RWPE2 (cell line): ENCODE measurements at regions not wholly inside any gene's neighbourhood (a gene's known extent, or its start where the extent isn't known, plus 50 kb on each side); places are given as distances from the start of the nearest gene placed in this dataset.

Source experiments
- ATAC-seq: fragments of 200-7000 bp; cut with Tn5 transposase; 3 replicates; pipeline ENCODE4 v1.9.1; 2021; ENCODE audit warnings: low read depth
- DNase-seq: peaks from one replicate; pipeline ENCODE4 v3.0.0-alpha.2; 2020; ENCODE audit warnings: low spot score
- H3K27ac ChIP-seq: fragments of 450-650 bp; 2 replicates; pipeline ENCODE4 v1.5.1; 2017; ENCODE audit warnings: mild to moderate bottlenecking; ENCODE audit not compliant: poor library complexity, severe bottlenecking
- H3K27me3 ChIP-seq: fragments of 250-450 bp; sonication (Bioruptor Pico); 2 replicates; pipeline ENCODE4 v1.5.1; 2021; ENCODE audit warnings: mild to moderate bottlenecking, moderate library complexity; ENCODE audit not compliant: insufficient read depth, poor library complexity, severe bottlenecking
- H3K36me3 ChIP-seq: fragments of 250-450 bp; sonication (Bioruptor Pico); 2 replicates; pipeline ENCODE4 v1.5.1; 2020; ENCODE audit warnings: low read depth, mild to moderate bottlenecking, moderate library complexity
- H3K4me1 ChIP-seq: fragments of 250-450 bp; sonication (Bioruptor Pico); 2 replicates; pipeline ENCODE4 v1.5.1; 2021; ENCODE audit warnings: mild to moderate bottlenecking, moderate library complexity; ENCODE audit not compliant: insufficient read depth, poor library complexity, severe bottlenecking
- H3K4me3 ChIP-seq: fragments of 250-450 bp; sonication (Bioruptor Pico); 2 replicates; pipeline ENCODE4 v1.5.1; 2021; ENCODE audit warnings: mild to moderate bottlenecking, moderate library complexity; ENCODE audit not compliant: severe bottlenecking
- H3K9me3 ChIP-seq: fragments of 250-450 bp; sonication (Bioruptor Pico); 2 replicates; pipeline ENCODE4 v1.5.1; 2021; ENCODE audit warnings: mild to moderate bottlenecking, moderate library complexity; ENCODE audit not compliant: severe bottlenecking
- CTCF ChIP-seq: fragments of 450-650 bp; IDR thresholded peaks from one replicate; pipeline ENCODE4 v1.5.1; 2017; ENCODE audit warnings: mild to moderate bottlenecking, moderate library complexity; ENCODE audit not compliant: poor library complexity, severe bottlenecking

GRCh38 chr3:20490996-20491395 is 305.0 kb upstream of the SGO1 start:
- no peak overlapping the region for H3K27ac ChIP-seq
- TF ChIP-seq CTCF, result no peak
- no peak for ATAC-seq
- no peaks in the 10 kb centered on the region for H3K4me1 ChIP-seq
- no peaks in the 10 kb centered on the region for H3K9me3 ChIP-seq
- H3K36me3 ChIP-seq, result no peaks in the 10 kb centered on the region
- no peak overlapping the region for H3K4me3 ChIP-seq
- no peak for DNase-seq
- no peaks in the 10 kb centered on the region for H3K27me3 ChIP-seq

- H3K4me3 ChIP-seq, result no peak overlapping the region
- H3K36me3 ChIP-seq, result no peaks in the 10 kb centered on the region
- no peak for TF ChIP-seq CTCF
- ATAC-seq (no peak), DNase-seq (no peak)
- H3K27ac ChIP-seq, result no peak overlapping the region
- H3K4me1 ChIP-seq, result no peaks in the 10 kb centered on the region
- no peaks in the 10 kb centered on the region for H3K27me3 ChIP-seq
- no peaks in the 10 kb centered on the region for H3K9me3 ChIP-seq
Measured at GRCh38 chr3:20488151-20488550, 302.1 kb upstream of the SGO1 start.

GRCh38 chr3:20484126-20484525 is 298.1 kb upstream of the SGO1 start:
- no peak for DNase-seq
- no peaks in the 10 kb centered on the region for H3K27me3 ChIP-seq
- no peaks in the 10 kb centered on the region for H3K4me1 ChIP-seq
- H3K36me3 ChIP-seq, result no peaks in the 10 kb centered on the region
- no peak for TF ChIP-seq CTCF
- no peak overlapping the region for H3K4me3 ChIP-seq
- peaks cover 3% of the 10 kb centered on the region for H3K9me3 ChIP-seq
- ATAC-seq, result no peak
- no peak overlapping the region for H3K27ac ChIP-seq

GRCh38 chr3:20482350-20482749 is 296.3 kb upstream of the SGO1 start:
- no peaks in the 10 kb centered on the region for H3K36me3 ChIP-seq
- no peak overlapping the region for H3K4me3 ChIP-seq
- peaks cover 5% of the 10 kb centered on the region for H3K9me3 ChIP-seq
- no peak for ATAC-seq
- no peak for DNase-seq
- no peak for TF ChIP-seq CTCF
- H3K27ac ChIP-seq, result no peak overlapping the region
- H3K4me1 ChIP-seq, result no peaks in the 10 kb centered on the region
- H3K27me3 ChIP-seq, result no peaks in the 10 kb centered on the region

- Histone ChIP-seq H3K27me3 (no peaks in the 10 kb centered on the region), H3K4me1 (no peaks in the 10 kb centered on the region), H3K4me3 (no peak overlapping the region), H3K27ac (no peak overlapping the region), H3K36me3 (no peaks in the 10 kb centered on the region), H3K9me3 (peaks cover 5% of the 10 kb centered on the region)
- no peak for TF ChIP-seq CTCF
- DNase-seq, result no peak
- no peak for ATAC-seq
Measured at GRCh38 chr3:20480786-20481365, 294.9 kb upstream of the SGO1 start.
